ENCODE measurements at regions not wholly inside any gene's neighbourhood (a gene's known extent, or its start where the extent isn't known, plus 50 kb on each side); places are given as distances from the start of the nearest gene placed in this dataset.

GRCh38 chr1:94723894-94724293 lies 96.3 kb upstream of the SLC44A3 start:
- TF ChIP-seq POLR2A (IDR thresholded peaks at IDR 0.05; ENCODE audit: low read depth, low read length): no peak
- FAIRE-seq: no peak
- no peak for DNase-seq (ENCODE audit: insufficient read length, low spot score)

GRCh38 chr1:94723463-94723862 lies 96.7 kb upstream of the SLC44A3 start:
- TF ChIP-seq POLR2A (IDR thresholded peaks at IDR 0.05; ENCODE audit: low read depth, low read length): no peak
- DNase-seq (ENCODE audit: insufficient read length, low spot score): no peak
- no peak for FAIRE-seq

GRCh38 chr1:94722181-94722580 lies 98.0 kb upstream of the SLC44A3 start:
- no peak for DNase-seq (ENCODE audit: insufficient read length, low spot score)
- FAIRE-seq: no peak
- TF ChIP-seq POLR2A (IDR thresholded peaks at IDR 0.05; ENCODE audit: low read depth, low read length): no peak

- FAIRE-seq (no peak), DNase-seq (ENCODE audit: insufficient read length, low spot score) (no peak)
- no peak for TF ChIP-seq POLR2A (IDR thresholded peaks at IDR 0.05; ENCODE audit: low read depth, low read length)
Measured at GRCh38 chr1:94721240-94721639, 98.9 kb upstream of the SLC44A3 start.

- TF ChIP-seq POLR2A (IDR thresholded peaks at IDR 0.05; ENCODE audit: low read depth, low read length): no peak
- DNase-seq (ENCODE audit: insufficient read length, low spot score) (no peak), FAIRE-seq (no peak)
Measured at GRCh38 chr1:94719926-94720793, 100.0 kb upstream of the SLC44A3 start.

- DNase-seq (ENCODE audit: insufficient read length, low spot score) (no peak), FAIRE-seq (no peak)
- TF ChIP-seq POLR2A (IDR thresholded peaks at IDR 0.05; ENCODE audit: low read depth, low read length): no peak
Measured at GRCh38 chr1:94716965-94717364, 103.2 kb upstream of the SLC44A3 start.

GRCh38 chr1:94715321-94715720 lies 104.8 kb upstream of the SLC44A3 start:
- DNase-seq (ENCODE audit: insufficient read length, low spot score): no peak
- no peak for FAIRE-seq
- no peak for TF ChIP-seq POLR2A (IDR thresholded peaks at IDR 0.05; ENCODE audit: low read depth, low read length)

- FAIRE-seq (no peak), DNase-seq (ENCODE audit: insufficient read length, low spot score) (no peak)
- no peak for TF ChIP-seq POLR2A (IDR thresholded peaks at IDR 0.05; ENCODE audit: low read depth, low read length)
Measured at GRCh38 chr1:94714552-94714951, 105.6 kb upstream of the SLC44A3 start.

- no peak for DNase-seq (ENCODE audit: insufficient read length, low spot score)
- no peak for TF ChIP-seq POLR2A (IDR thresholded peaks at IDR 0.05; ENCODE audit: low read depth, low read length)
- FAIRE-seq: no peak
Measured at GRCh38 chr1:94714152-94714551, 106.0 kb upstream of the SLC44A3 start.

- DNase-seq (ENCODE audit: insufficient read length, low spot score) (peak; percentile 83), FAIRE-seq (peak; percentile 91)
- no peak for TF ChIP-seq POLR2A (IDR thresholded peaks at IDR 0.05; ENCODE audit: low read depth, low read length)
Measured at GRCh38 chr1:94713472-94714141, 106.5 kb upstream of the SLC44A3 start.

GRCh38 chr1:94709891-94710581 lies 110.1 kb upstream of the SLC44A3 start:
- TF ChIP-seq POLR2A (IDR thresholded peaks at IDR 0.05; ENCODE audit: low read depth, low read length): no peak
- FAIRE-seq (no peak), DNase-seq (ENCODE audit: insufficient read length, low spot score) (no peak)

GRCh38 chr1:94708811-94709210 lies 111.3 kb upstream of the SLC44A3 start:
- FAIRE-seq: no peak
- no peak for TF ChIP-seq POLR2A (IDR thresholded peaks at IDR 0.05; ENCODE audit: low read depth, low read length)
- DNase-seq (ENCODE audit: insufficient read length, low spot score): no peak

GRCh38 chr1:94708299-94708685 lies 111.9 kb upstream of the SLC44A3 start:
- FAIRE-seq (no peak), DNase-seq (ENCODE audit: insufficient read length, low spot score) (no peak)
- no peak for TF ChIP-seq POLR2A (IDR thresholded peaks at IDR 0.05; ENCODE audit: low read depth, low read length)
